H1 (cell line): ENCODE measurements at regions not wholly inside any gene's neighbourhood (a gene's known extent, or its start where the extent isn't known, plus 50 kb on each side); places are given as distances from the start of the nearest gene placed in this dataset.

Source experiments
- CTCF ChIA-PET: fragments of 300-600 bp; sonication (Branson Sonifier 250); formaldehyde crosslinking; loops from one replicate; lab custom pipeline; 2021; ENCODE audit not compliant: partially characterized antibody; lab: Charles Lee
- POLR2A ChIA-PET: fragments of 300-600 bp; sonication (Branson Sonifier 250); formaldehyde crosslinking; loops from one replicate; lab custom pipeline; 2021; ENCODE audit warnings: inconsistent platforms; ENCODE audit not compliant: partially characterized antibody; lab: Charles Lee
- DNase-seq, 2 experiments: peaks; one replicate each; pipeline versions ENCODE4 v3.0.0 to v3.0.0-alpha.2; 2010 to 2022; ENCODE audit warnings: low spot score in 2 of 2, low read depth in 1 of 2, mixed read lengths in 1 of 2
- FAIRE-seq: peaks from 2 replicates; lab custom pipeline; 2011; peaks lifted over from hg19 to GRCh38; lab: Jason Lieb, UNC
- H2AFZ ChIP-seq: 2 replicates; pipeline ENCODE4 v1.8.1; 2012; ENCODE audit warnings: low read length, inconsistent platforms
- H2AK5ac ChIP-seq: 2 replicates; pipeline ENCODE4 v1.6.1; 2013; ENCODE audit warnings: low read depth, low read length
- H2BK120ac ChIP-seq: replicated peaks from 2 replicates; pipeline ENCODE3; 2013; ENCODE audit warnings: low read depth, low read length, inconsistent platforms
- H2BK12ac ChIP-seq: 2 replicates; pipeline ENCODE4 v1.6.1; 2013; ENCODE audit warnings: low read depth, low read length
- H2BK15ac ChIP-seq: 2 replicates; pipeline ENCODE4 v1.6.1; 2013; ENCODE audit warnings: low read length
- H2BK20ac ChIP-seq: 2 replicates; pipeline ENCODE4 v1.6.1; 2013; ENCODE audit warnings: low read length
- H2BK5ac ChIP-seq: 2 replicates; pipeline ENCODE4 v1.6.1; 2013; ENCODE audit warnings: low read depth, low read length
- H3K14ac ChIP-seq: 2 replicates; pipeline ENCODE4 v1.6.1; 2013; ENCODE audit warnings: inconsistent platforms; ENCODE audit not compliant: insufficient read length
- H3K18ac ChIP-seq: 2 replicates; pipeline ENCODE4 v1.6.1; 2013; ENCODE audit warnings: low read length; ENCODE audit errors: extremely low read depth
- H3K23ac ChIP-seq: 2 replicates; pipeline ENCODE4 v1.6.1; 2013; ENCODE audit warnings: inconsistent platforms; ENCODE audit not compliant: insufficient read length
- H3K23me2 ChIP-seq: 2 replicates; pipeline ENCODE4 v1.6.1; 2013; ENCODE audit warnings: low read depth, low read length
- H3K27ac ChIP-seq: 2 replicates; pipeline ENCODE4 v1.6.1; 2011; ENCODE audit warnings: low read depth, low read length, inconsistent platforms
- H3K27me3 ChIP-seq, 4 experiments: replicated peaks in 1 of 4; 1 replicate in 1 of 4; 2 replicates in 3 of 4; pipeline versions ENCODE4 v1.6.1 to v1.8.1; 2011 to 2013; ENCODE audit warnings: low read length in 3 of 4, mild to moderate bottlenecking in 3 of 4, inconsistent platforms in 2 of 4, mixed read lengths in 2 of 4, moderate library complexity in 1 of 4; ENCODE audit not compliant: control insufficient read depth in 3 of 4, insufficient read depth in 3 of 4; ENCODE audit errors: extremely low read depth in 1 of 4
- H3K36me3 ChIP-seq, 4 experiments: 2 replicates each; pipeline versions ENCODE4 v1.6.1 to v1.8.1; 2011 to 2013; ENCODE audit warnings: mild to moderate bottlenecking in 4 of 4, low read length in 3 of 4, moderate library complexity in 2 of 4, control low read depth in 1 of 4, inconsistent platforms in 1 of 4; ENCODE audit not compliant: insufficient read depth in 4 of 4, control insufficient read depth in 2 of 4
- H3K4ac ChIP-seq: replicated peaks from 2 replicates; pipeline ENCODE3; 2013; ENCODE audit warnings: low read length, low read depth, mixed read lengths, inconsistent platforms; ENCODE audit not compliant: insufficient read length
- H3K4me1 ChIP-seq, 4 experiments: replicated peaks in 1 of 4; 1 replicate in 1 of 4; 2 replicates in 3 of 4; pipeline versions ENCODE4 v1.6.1 to v1.8.1; 2011 to 2013; ENCODE audit warnings: low read length in 3 of 4, inconsistent platforms in 2 of 4, mixed read lengths in 1 of 4; ENCODE audit not compliant: insufficient read depth in 4 of 4, control insufficient read depth in 3 of 4
- H3K4me2 ChIP-seq, 2 experiments: 2 replicates each; pipeline versions ENCODE4 v1.6.1 to v1.8.1; 2011 to 2013; ENCODE audit warnings: low read depth in 2 of 2, low read length in 2 of 2, control low read depth in 1 of 2, inconsistent platforms in 1 of 2, mild to moderate bottlenecking in 1 of 2; ENCODE audit not compliant: insufficient read depth in 1 of 2
- H3K4me3 ChIP-seq, 4 experiments: fragments of 200-600, 300-600 bp in 1 of 4; sonication (generic), shearing (Covaris generic), sonication (Bioruptor Twin) in 1 of 4; 2 replicates each; pipeline versions ENCODE4 v1.5.1 to v1.8.1; 2011 to 2016; ENCODE audit warnings: low read length in 4 of 4, low read depth in 3 of 4, control low read depth in 2 of 4, inconsistent platforms in 2 of 4, mild to moderate bottlenecking in 2 of 4, mixed read lengths in 1 of 4, moderate library complexity in 1 of 4; ENCODE audit not compliant: insufficient read depth in 2 of 4; ENCODE audit errors: extremely low read depth in 1 of 4
- H3K56ac ChIP-seq: replicated peaks from 2 replicates; pipeline ENCODE3; 2013; ENCODE audit warnings: low read depth, mild to moderate bottlenecking, mixed read lengths, low read length, inconsistent platforms; ENCODE audit not compliant: insufficient read length
- H3K79me1 ChIP-seq: 2 replicates; pipeline ENCODE4 v1.6.1; 2013; ENCODE audit warnings: low read depth, low read length, control low read depth
- H3K79me2 ChIP-seq, 2 experiments: 2 replicates each; pipeline versions ENCODE4 v1.6.1 to v1.8.1; 2012 to 2013; ENCODE audit warnings: low read length in 2 of 2, mild to moderate bottlenecking in 2 of 2, inconsistent platforms in 1 of 2; ENCODE audit not compliant: insufficient read depth in 2 of 2, control insufficient read depth in 1 of 2
- H3K9ac ChIP-seq, 4 experiments: replicated peaks in 1 of 4; 1 replicate in 1 of 4; 2 replicates in 3 of 4; pipeline versions ENCODE4 v1.6.1 to v1.8.1; 2011 to 2013; ENCODE audit warnings: low read depth in 3 of 4, low read length in 3 of 4, control low read depth in 2 of 4, mild to moderate bottlenecking in 2 of 4, moderate library complexity in 2 of 4, inconsistent platforms in 1 of 4; ENCODE audit errors: extremely low read depth in 1 of 4
- H3K9me3 ChIP-seq, 2 experiments: 2 replicates each; pipeline versions ENCODE4 v1.6.1 to v1.8.1; 2012 to 2013; ENCODE audit warnings: mild to moderate bottlenecking in 2 of 2, moderate library complexity in 2 of 2, control low read depth in 1 of 2, inconsistent platforms in 1 of 2, low read depth in 1 of 2, low read length in 1 of 2, mixed read lengths in 1 of 2; ENCODE audit not compliant: insufficient read depth in 2 of 2
- H4K20me1 ChIP-seq, 2 experiments: replicated peaks in 1 of 2; 2 replicates each; pipeline versions ENCODE3 to v1.8.1; 2011 to 2013; ENCODE audit warnings: inconsistent platforms in 2 of 2, low read length in 2 of 2, mild to moderate bottlenecking in 1 of 2; ENCODE audit not compliant: insufficient read depth in 2 of 2, control insufficient read depth in 1 of 2
- H4K5ac ChIP-seq: 2 replicates; pipeline ENCODE4 v1.6.1; 2013; ENCODE audit warnings: low read length, low read depth, mixed read lengths, inconsistent platforms; ENCODE audit not compliant: insufficient read length
- H4K8ac ChIP-seq: 2 replicates; pipeline ENCODE4 v1.8.0; 2013; ENCODE audit warnings: mild to moderate bottlenecking, moderate library complexity, low read length, inconsistent platforms; ENCODE audit not compliant: insufficient read depth; ENCODE audit errors: extremely low read depth
- H4K91ac ChIP-seq: replicated peaks from 2 replicates; pipeline ENCODE3; 2013; ENCODE audit warnings: low read length, mixed read lengths, inconsistent platforms; ENCODE audit not compliant: insufficient read length
- BCL11A ChIP-seq, 2 experiments: IDR thresholded peaks; one replicate each; pipeline ENCODE4 v1.6.1; 2011; ENCODE audit warnings: low read depth in 2 of 2, low read length in 2 of 2, mild to moderate bottlenecking in 2 of 2
- BRCA1 ChIP-seq: IDR thresholded peaks from 2 replicates; pipeline ENCODE4 v1.6.1; 2012; ENCODE audit warnings: low read depth, low read length, improper control_type of control experiment
- CTCF ChIP-seq, 3 experiments: IDR thresholded peaks; 1 replicate in 2 of 3; 2 replicates in 1 of 3; pipeline versions ENCODE4 v1.5.1 to v1.6.1; 2011; ENCODE audit warnings: low read length in 3 of 3, mild to moderate bottlenecking in 3 of 3, inconsistent platforms in 2 of 3, low read depth in 1 of 3, moderate library complexity in 1 of 3; ENCODE audit not compliant: insufficient read depth in 1 of 3; ENCODE audit errors: control extremely low read depth in 1 of 3
- EP300 ChIP-seq, 2 experiments: IDR thresholded peaks; 1 replicate in 1 of 2; 2 replicates in 1 of 2; pipeline ENCODE4 v1.6.1; 2011 to 2012; ENCODE audit warnings: low read depth in 2 of 2, low read length in 2 of 2, mild to moderate bottlenecking in 2 of 2, borderline replicate concordance in 1 of 2, inconsistent platforms in 1 of 2, moderate library complexity in 1 of 2
- GABPA ChIP-seq: IDR thresholded peaks from 2 replicates; pipeline ENCODE4 v1.6.1; 2011; ENCODE audit warnings: mild to moderate bottlenecking, low read length, moderate library complexity, borderline replicate concordance; ENCODE audit not compliant: insufficient read depth
- KDM5A ChIP-seq: fragments of 200-600 bp; IDR thresholded peaks from 2 replicates; pipeline ENCODE4 v1.7.1; 2012; ENCODE audit warnings: mild to moderate bottlenecking, low read length, inconsistent platforms, mixed read lengths
- NRF1 ChIP-seq: IDR thresholded peaks from 2 replicates; pipeline ENCODE4 v1.6.1; 2011; ENCODE audit warnings: mild to moderate bottlenecking, low read depth, low read length, improper control_type of control experiment
- RAD21 ChIP-seq, 2 experiments: IDR thresholded peaks in 1 of 2; conservative IDR thresholded peaks in 1 of 2; 2 replicates each; pipeline ENCODE4 v1.6.1; 2011; ENCODE audit warnings: low read depth in 2 of 2, low read length in 2 of 2, improper control_type of control experiment in 1 of 2, inconsistent platforms in 1 of 2, mild to moderate bottlenecking in 1 of 2, moderate library complexity in 1 of 2
- SIX5 ChIP-seq: IDR thresholded peaks from 2 replicates; pipeline ENCODE4 v1.6.1; 2011; ENCODE audit warnings: mild to moderate bottlenecking, low read depth, low read length
- TBP ChIP-seq: IDR thresholded peaks from 2 replicates; pipeline ENCODE4 v1.6.1; 2011; ENCODE audit warnings: low read depth, low read length, improper control_type of control experiment
- TEAD4 ChIP-seq: IDR thresholded peaks from 2 replicates; pipeline ENCODE4 v1.6.1; 2012; ENCODE audit warnings: low read depth, low read length, inconsistent platforms, mixed read lengths
- WGBS, 2 experiments: shearing (Covaris generic) in 1 of 2; methylation state at CpG; one replicate each; pipeline versions ENCODE4 v1.1.6 to v1.1.7; 2013 to 2015; ENCODE audit warnings: low lambda C conversion rate in 2 of 2, mixed read lengths in 2 of 2, inconsistent platforms in 1 of 2, low coverage in 1 of 2, missing lambda C conversion rate in 1 of 2; ENCODE audit not compliant: insufficient replicate concordance in 2 of 2, insufficient coverage in 1 of 2, insufficient read length in 1 of 2; ENCODE audit errors: extremely low coverage in 1 of 2, missing lambda C conversion rate in 1 of 2; 5-methylcytosine and 5-hydroxymethylcytosine counted together

- H3K79me1 ChIP-seq, result no peaks in the 10 kb centered on the region
- no peak overlapping the region for H2BK5ac ChIP-seq
- H2BK20ac ChIP-seq, result no peak overlapping the region
- H3K4me3 ChIP-seq, result no peak overlapping the region
- H2BK120ac ChIP-seq, result no peak overlapping the region
- H2BK12ac ChIP-seq, result no peak overlapping the region
- H3K14ac ChIP-seq, result no peak overlapping the region
- H3K79me2 ChIP-seq, result no peaks in the 10 kb centered on the region
- H3K23ac ChIP-seq, result no peak overlapping the region
- no peak overlapping the region for H4K5ac ChIP-seq
- no peak overlapping the region for H3K4me2 ChIP-seq
- no peak overlapping the region for H4K91ac ChIP-seq
- DNase-seq, result no peak
- H3K36me3 ChIP-seq, result no peaks in the 10 kb centered on the region
- no peaks in the 10 kb centered on the region for H3K27me3 ChIP-seq
- no peak for TF ChIP-seq SIX5
- no peak for TF ChIP-seq RAD21 (IDR thresholded peaks at IDR 0.05 in 1 of 2, conservative IDR thresholded peaks at IDR 0.05 in 1 of 2; ENCODE audit: low read depth in 2 of 2, low read length in 2 of 2)
- TF ChIP-seq TBP, result no peak
- TF ChIP-seq BRCA1, result no peak
- no peak for TF ChIP-seq GABPA
- no peak for TF ChIP-seq EP300 (IDR thresholded peaks at IDR 0.05; ENCODE audit: borderline replicate concordance in 1 of 2, low read depth in 2 of 2, low read length in 2 of 2)
- TF ChIP-seq BCL11A (IDR thresholded peaks at IDR 0.05; ENCODE audit: low read depth in 2 of 2, low read length in 2 of 2), result no peak
- no peak for TF ChIP-seq TEAD4
- no peak for TF ChIP-seq CTCF (IDR thresholded peaks at IDR 0.05; ENCODE audit: control extremely low read depth in 1 of 3, insufficient read depth in 1 of 3, low read depth in 1 of 3, low read length in 3 of 3)
- no peak for TF ChIP-seq KDM5A
- no peak for TF ChIP-seq NRF1
- no peaks in the 10 kb centered on the region for H3K9me3 ChIP-seq
- CTCF ChIA-PET, result no interaction called here
- POLR2A ChIA-PET, result no interaction called here
- H4K8ac ChIP-seq, result no peak overlapping the region
- FAIRE-seq, result no peak
- 88% methylated on average over 1 of the region's 1 CpG; no CpG with 5 or more reads in 1 of the 2 experiments for WGBS, 2 experiments
- H3K27ac ChIP-seq, result no peak overlapping the region
- H3K9ac ChIP-seq, result no peak overlapping the region
- H3K18ac ChIP-seq, result no peak overlapping the region
- H2BK15ac ChIP-seq, result no peak overlapping the region
- H3K23me2 ChIP-seq, result no peaks in the 10 kb centered on the region
- no peak overlapping the region for H2AFZ ChIP-seq
- H3K4me1 ChIP-seq, result peaks cover 0 to 3% (median 0%) of the 10 kb centered on the region in 4 experiments; a peak in 1 of 7 replicates
- no peaks in the 10 kb centered on the region for H4K20me1 ChIP-seq
- H2AK5ac ChIP-seq, result no peak overlapping the region
- H3K4ac ChIP-seq, result no peak overlapping the region
- H3K56ac ChIP-seq, result no peak overlapping the region
These were observed 526.5 kb downstream of the FBXO15 start for GRCh38 chr18:73621091-73621490.
